ENCODE measurements at regions not wholly inside any gene's neighbourhood (a gene's known extent, or its start where the extent isn't known, plus 50 kb on each side); places are given as distances from the start of the nearest gene placed in this dataset.

- TF ChIP-seq CTCF (IDR thresholded peaks at IDR 0.05) (no peak), ETV6 (CRISPR knock-in tag; IDR thresholded peaks at IDR 0.05) (no peak), ATF3 (CRISPR knock-in tag; conservative IDR thresholded peaks at IDR 0.05) (no peak), ZNF423 (CRISPR knock-in tag; IDR thresholded peaks at IDR 0.05) (no peak), E2F4 (CRISPR knock-in tag; IDR thresholded peaks at IDR 0.05; ENCODE audit: borderline replicate concordance, low read depth) (no peak)
Observed at GRCh38 chr20:6605055-6605935, 162.2 kb upstream of the BMP2 start.
